ENCODE measurements at regions not wholly inside any gene's neighbourhood (a gene's known extent, or its start where the extent isn't known, plus 50 kb on each side); places are given as distances from the start of the nearest gene placed in this dataset.

DNA sequence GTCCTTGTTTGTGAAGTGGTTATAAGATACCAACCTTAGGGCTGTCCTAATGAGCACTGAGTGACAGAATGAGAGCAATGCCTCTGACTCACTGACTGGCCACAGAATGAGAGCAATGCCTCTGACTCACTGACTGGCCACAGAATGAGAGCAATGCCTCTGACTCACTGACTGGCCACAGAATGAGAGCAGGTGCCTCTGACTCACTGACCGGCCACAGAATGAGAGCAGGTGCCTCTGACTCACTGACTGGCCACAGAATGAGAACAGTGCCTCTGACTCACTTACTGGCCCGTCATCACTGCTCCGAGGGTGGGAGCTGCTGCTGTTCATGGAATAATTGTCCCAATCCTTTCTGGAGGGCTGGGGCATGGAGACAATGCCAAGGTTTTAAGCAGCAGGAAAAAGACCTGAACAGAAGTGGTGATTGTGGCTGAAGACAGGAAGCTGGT lies 265.2 kb upstream of the PPP2R2D start:
- ATAC-seq (ENCODE audit: insufficient read depth, low FRiP score) (no peak), DNase-seq (no peak)
- no peaks in the 10 kb centered on the region for H3K27me3 ChIP-seq (ENCODE audit: control insufficient read depth in 3 of 3, insufficient read depth in 3 of 3, low read length in 2 of 3)
- no peak for TF ChIP-seq CTCF (IDR thresholded peaks at IDR 0.05; ENCODE audit: control extremely low read depth, extremely low read depth)
- no peak overlapping the region for H3K9ac ChIP-seq (ENCODE audit: insufficient read depth in 1 of 2, low read length in 2 of 2)
- H3K4me3 ChIP-seq = no peak overlapping the region
- H3K36me3 ChIP-seq (ENCODE audit: control insufficient read depth in 4 of 4, insufficient read depth in 4 of 4, low read length in 4 of 4) = no peaks in the 10 kb centered on the region
- H3K4me1 ChIP-seq (ENCODE audit: control insufficient read depth in 5 of 5, insufficient read depth in 5 of 5, low read length in 5 of 5) = peaks cover 0 to 1% (median 0%) of the 10 kb centered on the region in 5 donors
- H3K27ac ChIP-seq (ENCODE audit: low read depth in 1 of 2, low read length in 1 of 2) = no peak overlapping the region
- peaks cover 0 to 20% (median 2%) of the 10 kb centered on the region in 4 donors for H3K9me3 ChIP-seq (ENCODE audit: control insufficient read depth in 4 of 4, insufficient read depth in 3 of 4, low read length in 3 of 4)
- 42 to 51% methylated on average over 3 of the region's 3 CpGs for WGBS, 2 donors

DNA sequence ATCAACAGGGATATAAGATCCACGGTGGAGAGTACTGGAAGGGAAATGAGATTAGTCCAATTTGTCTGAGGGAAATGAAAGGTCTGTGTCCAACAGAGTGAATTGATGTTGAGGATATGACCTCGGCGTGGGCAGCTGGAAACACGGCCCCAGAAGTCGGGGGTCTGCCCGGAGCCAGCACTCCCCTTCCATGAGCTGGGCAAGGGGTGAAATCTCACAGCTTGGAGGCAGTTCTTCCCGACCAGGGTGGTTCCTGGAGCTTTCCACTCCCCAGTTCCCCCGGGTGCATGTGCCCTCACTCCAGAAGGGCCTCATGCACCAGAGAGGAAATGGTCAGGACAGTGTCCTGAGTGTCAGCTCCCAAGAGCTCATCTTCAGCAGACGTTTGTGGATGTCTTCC lies 264.7 kb upstream of the PPP2R2D start:
- H3K36me3 ChIP-seq (ENCODE audit: control insufficient read depth in 4 of 4, insufficient read depth in 4 of 4, low read length in 4 of 4) = no peaks in the 10 kb centered on the region
- no peak for ATAC-seq (ENCODE audit: insufficient read depth, low FRiP score)
- TF ChIP-seq CTCF (IDR thresholded peaks at IDR 0.05; ENCODE audit: control extremely low read depth, extremely low read depth) = no peak
- no peak overlapping the region for H3K4me3 ChIP-seq
- H3K4me1 ChIP-seq (ENCODE audit: control insufficient read depth in 5 of 5, insufficient read depth in 5 of 5, low read length in 5 of 5) = peaks cover 0 to 3% (median 0%) of the 10 kb centered on the region in 5 donors
- 68 to 70% methylated on average over 9 of the region's 9 CpGs for WGBS, 2 donors
- no peak overlapping the region for H3K9ac ChIP-seq (ENCODE audit: insufficient read depth in 1 of 2, low read length in 2 of 2)
- DNase-seq = no peak
- no peak overlapping the region for H3K27ac ChIP-seq (ENCODE audit: low read depth in 1 of 2, low read length in 1 of 2)
- H3K27me3 ChIP-seq (ENCODE audit: control insufficient read depth in 3 of 3, insufficient read depth in 3 of 3, low read length in 2 of 3) = no peaks in the 10 kb centered on the region
- H3K9me3 ChIP-seq (ENCODE audit: control insufficient read depth in 4 of 4, insufficient read depth in 3 of 4, low read length in 3 of 4) = peaks cover 0 to 20% (median 2%) of the 10 kb centered on the region in 4 donors

GRCh38 chr10:131636841-131637724 lies 263.7 kb upstream of the PPP2R2D start:
- Histone ChIP-seq H3K9me3 (ENCODE audit: control insufficient read depth in 4 of 4, insufficient read depth in 3 of 4, low read length in 3 of 4) (peaks cover 0 to 15% (median 2%) of the 10 kb centered on the region in 4 donors), H3K27ac (ENCODE audit: low read depth in 1 of 2, low read length in 1 of 2) (no peak overlapping the region), H3K9ac (ENCODE audit: insufficient read depth in 1 of 2, low read length in 2 of 2) (no peak overlapping the region), H3K27me3 (ENCODE audit: control insufficient read depth in 3 of 3, insufficient read depth in 3 of 3, low read length in 2 of 3) (no peaks in the 10 kb centered on the region), H3K4me1 (ENCODE audit: control insufficient read depth in 5 of 5, insufficient read depth in 5 of 5, low read length in 5 of 5) (peaks cover 0 to 3% (median 0%) of the 10 kb centered on the region in 5 donors), H3K4me3 (no peak overlapping the region), H3K36me3 (ENCODE audit: control insufficient read depth in 4 of 4, insufficient read depth in 4 of 4, low read length in 4 of 4) (no peaks in the 10 kb centered on the region)
- ATAC-seq (ENCODE audit: insufficient read depth, low FRiP score) (no peak), DNase-seq (no peak)
- 88% methylated on average over 23 of the region's 23 CpGs for WGBS, 2 donors
- no peak for TF ChIP-seq CTCF (IDR thresholded peaks at IDR 0.05; ENCODE audit: control extremely low read depth, extremely low read depth)
